Adrenal gland (tissue), 5 donors: ENCODE measurements at regions not wholly inside any gene's neighbourhood (a gene's known extent, or its start where the extent isn't known, plus 50 kb on each side); places are given as distances from the start of the nearest gene placed in this dataset.

Experiments
- POLR2A ChIP-seq, 2 donors: fragments of 450-650 bp; IDR thresholded peaks; one replicate each; pipeline ENCODE4 v1.6.1; 2017; ENCODE audit warnings: antibody characterized with exemption in 2 of 2, mild to moderate bottlenecking in 2 of 2, moderate library complexity in 1 of 2
- TF ChIP-seq, protein P1 (sequence below), 6 experiments: fragments of 450-650 bp in 4 of 6; fragments of 200-600 bp in 2 of 6; sonication (generic) in 1 of 6; IDR thresholded peaks; 1 replicate in 5 of 6; 2 replicates in 1 of 6; pipeline versions ENCODE4 v1.5.1 to v1.8.0; 2016 to 2021; ENCODE audit warnings: antibody characterized with exemption in 6 of 6, mild to moderate bottlenecking in 2 of 6, moderate library complexity in 1 of 6
- donor health status: DM: no; HTN: no; CAD: no.

DNA sequence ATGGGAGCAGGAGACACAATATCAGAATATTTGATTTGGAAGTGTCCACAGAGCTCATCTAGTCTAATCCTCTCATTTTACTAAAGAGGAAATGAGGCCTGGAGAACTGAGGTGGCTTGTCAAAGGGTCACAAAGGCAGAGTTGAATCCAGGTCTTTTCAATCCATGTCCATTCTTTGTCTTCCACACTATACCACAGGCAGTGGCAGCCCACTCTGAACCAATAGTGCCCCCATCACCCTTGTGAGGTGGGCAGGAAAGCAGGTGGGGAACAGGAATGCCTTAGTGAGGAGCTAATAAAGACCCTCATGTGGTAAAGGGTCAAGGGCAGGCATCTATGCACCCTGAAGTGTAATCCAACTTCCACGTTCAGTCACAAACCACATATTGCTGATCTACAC is 134.8 kb upstream of the EGLN3 start:
- TF ChIP-seq POLR2A (IDR thresholded peaks at IDR 0.05), result no peak
- TF ChIP-seq, protein P1, sequence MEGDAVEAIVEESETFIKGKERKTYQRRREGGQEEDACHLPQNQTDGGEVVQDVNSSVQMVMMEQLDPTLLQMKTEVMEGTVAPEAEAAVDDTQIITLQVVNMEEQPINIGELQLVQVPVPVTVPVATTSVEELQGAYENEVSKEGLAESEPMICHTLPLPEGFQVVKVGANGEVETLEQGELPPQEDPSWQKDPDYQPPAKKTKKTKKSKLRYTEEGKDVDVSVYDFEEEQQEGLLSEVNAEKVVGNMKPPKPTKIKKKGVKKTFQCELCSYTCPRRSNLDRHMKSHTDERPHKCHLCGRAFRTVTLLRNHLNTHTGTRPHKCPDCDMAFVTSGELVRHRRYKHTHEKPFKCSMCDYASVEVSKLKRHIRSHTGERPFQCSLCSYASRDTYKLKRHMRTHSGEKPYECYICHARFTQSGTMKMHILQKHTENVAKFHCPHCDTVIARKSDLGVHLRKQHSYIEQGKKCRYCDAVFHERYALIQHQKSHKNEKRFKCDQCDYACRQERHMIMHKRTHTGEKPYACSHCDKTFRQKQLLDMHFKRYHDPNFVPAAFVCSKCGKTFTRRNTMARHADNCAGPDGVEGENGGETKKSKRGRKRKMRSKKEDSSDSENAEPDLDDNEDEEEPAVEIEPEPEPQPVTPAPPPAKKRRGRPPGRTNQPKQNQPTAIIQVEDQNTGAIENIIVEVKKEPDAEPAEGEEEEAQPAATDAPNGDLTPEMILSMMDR (IDR thresholded peaks at IDR 0.05), result no peak
